Activated naive CD4-positive, alpha-beta T cell treated with anti-CD3 and anti-CD28 coated beads, Interleukin-2, amount 10 ng/mL, durations not matched to agents 7 days and 5 days (primary cell): ENCODE measurements at regions not wholly inside any gene's neighbourhood (a gene's known extent, or its start where the extent isn't known, plus 50 kb on each side); places are given as distances from the start of the nearest gene placed in this dataset.
"Not testable (repeated sequence)": the region's sequence is repeated elsewhere in the genome, so short reads cannot be mapped to it uniquely, and the experiment has no call there.

ENCODE experiments used
- CTCF ChIA-PET: fragments of 350-600 bp; sonication (Branson Sonifier 250); formaldehyde crosslinking; loops from one replicate; lab custom pipeline; 2021; ENCODE audit warnings: antibody characterized with exemption; lab: Charles Lee
- DNase-seq: peaks from one replicate; pipeline ENCODE4 v3.0.0-alpha.2; 2020
- H3K27ac Mint-ChIP-seq: one replicate; pipeline ENCODE4 v1.8.0; 2021; ENCODE audit warnings: mild to moderate bottlenecking, moderate library complexity, mixed read lengths
- H3K27me3 Mint-ChIP-seq: one replicate; pipeline ENCODE4 v1.8.0; 2021; ENCODE audit warnings: mild to moderate bottlenecking, mixed read lengths
- H3K36me3 Mint-ChIP-seq: one replicate; pipeline ENCODE4 v1.8.0; 2021; ENCODE audit warnings: mixed read lengths
- H3K4me1 Mint-ChIP-seq: one replicate; pipeline ENCODE4 v1.8.0; 2021; ENCODE audit warnings: mixed read lengths
- H3K4me3 Mint-ChIP-seq: one replicate; pipeline ENCODE4 v1.8.0; 2021; ENCODE audit warnings: mild to moderate bottlenecking, moderate library complexity, mixed read lengths
- H3K9me3 Mint-ChIP-seq: one replicate; pipeline ENCODE4 v1.8.0; 2021; ENCODE audit warnings: mixed read lengths

GRCh38 chr5:177941386-177941785, 54.7 kb downstream of the PROP1 start:
- H3K27me3 Mint-ChIP-seq: peaks cover 17% of the 10 kb centered on the region
- H3K36me3 Mint-ChIP-seq, CTCF ChIA-PET, DNase-seq, H3K4me3 Mint-ChIP-seq, H3K9me3 Mint-ChIP-seq: not testable (repeated sequence)
- peaks cover 32% of the 10 kb centered on the region for H3K4me1 Mint-ChIP-seq
- peak overlapping the region; percentile 67 for H3K27ac Mint-ChIP-seq

- CTCF ChIA-PET: not testable (repeated sequence)
- peaks cover 14% of the 10 kb centered on the region for H3K27me3 Mint-ChIP-seq
Observed at GRCh38 chr5:177939246-177940171, 56.5 kb downstream of the PROP1 start.

DNA sequence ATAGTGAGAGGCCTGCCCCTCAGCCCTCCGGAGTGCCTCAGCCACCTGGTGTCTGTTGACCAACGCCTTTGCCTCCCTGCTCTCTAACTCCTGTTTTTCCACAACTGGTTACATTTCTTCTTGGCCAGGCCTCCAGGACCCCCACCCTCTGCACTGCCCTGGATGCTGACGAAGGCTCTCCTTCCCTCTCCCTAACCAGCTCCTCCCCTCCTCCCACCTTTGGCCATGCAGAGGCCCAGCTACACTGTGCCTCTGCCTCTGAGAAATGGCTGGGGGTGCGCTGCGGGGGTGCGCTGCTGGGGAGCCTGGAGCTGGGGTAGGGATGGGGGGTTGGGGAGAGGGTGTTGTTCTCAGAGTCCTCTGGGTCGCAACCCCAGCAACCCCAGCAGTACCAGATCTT, 57.3 kb downstream of the PROP1 start:
- DNase-seq, H3K9me3 Mint-ChIP-seq, H3K36me3 Mint-ChIP-seq, H3K27ac Mint-ChIP-seq, CTCF ChIA-PET: not testable (repeated sequence)
- Mint-ChIP-seq H3K4me3 (peak overlapping the region; percentile 67), H3K27me3 (peaks cover 14% of the 10 kb centered on the region), H3K4me1 (peaks cover 24% of the 10 kb centered on the region)

More at GRCh38 chr5:177939246-177940171, 56.5 kb downstream of the PROP1 start:
- peak; percentile 45 for DNase-seq
- Mint-ChIP-seq H3K4me3 (peak overlapping the region; percentile 67), H3K4me1 (peaks cover 26% of the 10 kb centered on the region)
- H3K36me3 Mint-ChIP-seq, H3K9me3 Mint-ChIP-seq, H3K27ac Mint-ChIP-seq: not testable (repeated sequence)

DNA sequence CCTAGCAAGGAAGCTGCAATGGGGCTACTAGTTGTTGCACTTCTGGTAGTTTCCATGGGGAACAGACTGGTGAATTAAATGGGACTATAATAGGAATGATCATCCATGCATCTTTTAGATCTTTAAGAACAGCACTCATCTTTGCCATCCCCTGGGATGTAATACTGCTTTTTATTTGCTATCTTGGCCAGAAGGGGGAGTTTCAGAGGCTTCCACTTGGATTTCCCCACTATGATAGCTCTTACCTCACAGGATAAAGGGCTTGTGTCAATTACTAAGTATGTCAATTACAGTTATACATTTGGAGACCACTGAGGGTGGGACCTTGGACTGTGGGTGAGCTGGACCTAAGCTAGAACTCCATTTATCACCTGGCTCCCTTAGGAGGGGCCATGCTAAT, 61.8 kb downstream of the PROP1 start:
- DNase-seq, H3K4me3 Mint-ChIP-seq, H3K27ac Mint-ChIP-seq, CTCF ChIA-PET, H3K4me1 Mint-ChIP-seq, H3K9me3 Mint-ChIP-seq, H3K36me3 Mint-ChIP-seq: not testable (repeated sequence)
- peaks cover 10% of the 10 kb centered on the region for H3K27me3 Mint-ChIP-seq

DNA sequence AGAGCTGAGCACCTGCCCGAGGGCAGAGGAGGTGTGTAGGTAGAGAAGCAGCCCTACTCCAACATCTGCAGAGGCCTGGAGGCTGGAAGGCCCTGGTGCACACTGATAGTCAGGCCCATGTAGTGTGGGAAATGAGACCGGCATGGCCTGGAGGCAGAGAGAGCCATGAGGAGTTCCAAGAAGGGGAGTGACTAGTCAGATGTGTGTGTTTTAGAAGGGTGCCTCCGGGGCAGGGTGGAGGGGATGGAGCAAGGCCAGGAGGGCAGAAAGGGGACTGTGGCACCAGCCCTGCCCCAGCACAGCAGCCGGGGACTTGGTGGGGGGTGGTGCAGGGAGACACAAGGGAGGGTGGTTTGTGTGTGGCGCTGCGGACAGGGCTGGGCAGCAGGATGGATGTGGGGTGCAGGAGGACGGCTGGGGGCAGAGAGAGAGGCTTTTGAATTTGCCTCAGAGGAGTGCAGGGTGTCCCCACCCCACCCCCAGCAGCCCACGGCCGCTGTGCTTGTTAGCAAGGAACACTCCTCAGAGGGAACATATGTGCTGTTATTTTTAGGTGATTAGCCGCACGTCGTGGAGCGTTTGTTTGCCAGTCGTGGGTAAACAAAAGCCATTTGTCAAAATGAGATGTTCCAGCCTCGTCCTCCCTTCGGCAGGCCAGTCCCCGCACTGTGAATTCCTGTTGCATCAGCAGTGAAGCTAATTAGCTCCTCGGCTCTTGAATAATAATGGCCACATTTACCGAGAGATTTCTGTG, 65.6 kb downstream of the PROP1 start:
- DNase-seq: not testable (repeated sequence)

GRCh38 chr5:177929618-177930017, 66.4 kb downstream of the PROP1 start:
- DNase-seq, H3K9me3 Mint-ChIP-seq, CTCF ChIA-PET, H3K27ac Mint-ChIP-seq, H3K36me3 Mint-ChIP-seq, H3K4me3 Mint-ChIP-seq, H3K4me1 Mint-ChIP-seq, H3K27me3 Mint-ChIP-seq: not testable (repeated sequence)

More for the DNA sequence above, 65.6 kb downstream of the PROP1 start:
- H3K4me3 Mint-ChIP-seq, H3K9me3 Mint-ChIP-seq, H3K36me3 Mint-ChIP-seq, H3K27ac Mint-ChIP-seq, H3K27me3 Mint-ChIP-seq, CTCF ChIA-PET, H3K4me1 Mint-ChIP-seq: not testable (repeated sequence)

- H3K4me3 Mint-ChIP-seq, H3K36me3 Mint-ChIP-seq, H3K9me3 Mint-ChIP-seq, DNase-seq, H3K4me1 Mint-ChIP-seq, H3K27ac Mint-ChIP-seq, H3K27me3 Mint-ChIP-seq, CTCF ChIA-PET: not testable (repeated sequence)
Observed at GRCh38 chr5:177927500-177927899, 68.5 kb downstream of the PROP1 start.

GRCh38 chr5:177924577-177924976, 71.5 kb downstream of the PROP1 start:
- H3K4me1 Mint-ChIP-seq, CTCF ChIA-PET, H3K4me3 Mint-ChIP-seq, H3K36me3 Mint-ChIP-seq, DNase-seq, H3K9me3 Mint-ChIP-seq, H3K27me3 Mint-ChIP-seq, H3K27ac Mint-ChIP-seq: not testable (repeated sequence)

- H3K27me3 Mint-ChIP-seq, H3K9me3 Mint-ChIP-seq, H3K4me3 Mint-ChIP-seq, H3K4me1 Mint-ChIP-seq, CTCF ChIA-PET, DNase-seq, H3K27ac Mint-ChIP-seq, H3K36me3 Mint-ChIP-seq: not testable (repeated sequence)
Observed at GRCh38 chr5:177923837-177924236, 72.2 kb downstream of the PROP1 start.

DNA sequence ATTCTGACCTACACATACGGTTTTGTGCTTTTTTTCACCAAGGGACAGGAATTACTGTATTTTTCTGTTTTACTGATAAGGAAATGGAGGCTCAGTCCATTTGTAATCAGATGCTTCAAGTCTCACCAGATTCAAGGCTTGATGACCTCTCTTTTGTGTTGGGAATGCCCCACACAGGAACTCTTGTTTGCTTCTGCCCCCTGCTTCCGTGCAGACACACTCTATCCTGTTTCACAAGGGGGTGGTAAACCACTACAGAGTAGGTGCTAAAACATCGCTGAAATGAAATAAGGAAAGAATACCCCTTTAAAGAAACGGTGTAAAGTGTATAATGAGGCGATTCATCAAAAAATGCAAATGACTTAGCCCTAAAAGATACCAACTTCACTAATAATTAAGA, 72.9 kb downstream of the PROP1 start:
- H3K9me3 Mint-ChIP-seq, H3K4me1 Mint-ChIP-seq, H3K36me3 Mint-ChIP-seq, CTCF ChIA-PET, H3K4me3 Mint-ChIP-seq, H3K27me3 Mint-ChIP-seq, DNase-seq, H3K27ac Mint-ChIP-seq: not testable (repeated sequence)

GRCh38 chr5:177909261-177909660, 86.8 kb downstream of the PROP1 start:
- H3K9me3 Mint-ChIP-seq, CTCF ChIA-PET, H3K27me3 Mint-ChIP-seq, H3K27ac Mint-ChIP-seq, H3K36me3 Mint-ChIP-seq, DNase-seq, H3K4me3 Mint-ChIP-seq, H3K4me1 Mint-ChIP-seq: not testable (repeated sequence)

- H3K27ac Mint-ChIP-seq, H3K4me3 Mint-ChIP-seq, CTCF ChIA-PET, H3K4me1 Mint-ChIP-seq, H3K27me3 Mint-ChIP-seq, DNase-seq, H3K9me3 Mint-ChIP-seq, H3K36me3 Mint-ChIP-seq: not testable (repeated sequence)
Observed at GRCh38 chr5:177902806-177903205, 93.2 kb downstream of the PROP1 start.

DNA sequence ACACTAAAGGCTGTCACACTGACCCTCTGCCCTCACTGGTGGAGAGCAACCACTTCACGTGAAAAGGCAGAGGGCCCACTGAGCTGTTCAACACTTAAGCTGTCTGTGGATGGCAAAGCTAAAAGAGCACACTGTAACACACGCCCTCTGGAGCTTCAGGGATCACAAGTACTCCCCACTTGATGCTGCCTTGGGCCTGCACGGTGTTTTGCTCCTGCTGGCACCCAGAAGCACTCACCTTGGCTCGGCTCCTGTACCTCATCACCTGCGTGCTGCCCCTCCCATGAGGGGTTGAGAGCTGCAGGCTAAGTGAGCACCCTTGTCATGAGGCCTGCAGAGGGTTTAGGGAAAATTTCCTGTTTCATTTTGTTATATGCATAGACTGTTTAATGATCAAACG, 96.0 kb downstream of the PROP1 start:
- H3K4me1 Mint-ChIP-seq, H3K27ac Mint-ChIP-seq, CTCF ChIA-PET: not testable (repeated sequence)

GRCh38 chr5:177894681-177895453, 101.2 kb downstream of the PROP1 start:
- H3K4me3 Mint-ChIP-seq, H3K36me3 Mint-ChIP-seq, DNase-seq, H3K9me3 Mint-ChIP-seq, H3K27me3 Mint-ChIP-seq, H3K27ac Mint-ChIP-seq, H3K4me1 Mint-ChIP-seq, CTCF ChIA-PET: not testable (repeated sequence)

More for the DNA sequence above, 96.0 kb downstream of the PROP1 start:
- not testable (repeated sequence) for DNase-seq, H3K36me3 Mint-ChIP-seq, H3K4me3 Mint-ChIP-seq, H3K27me3 Mint-ChIP-seq, H3K9me3 Mint-ChIP-seq
